Small intestine (tissue), 7 donors: ENCODE measurements at regions not wholly inside any gene's neighbourhood (a gene's known extent, or its start where the extent isn't known, plus 50 kb on each side); places are given as distances from the start of the nearest gene placed in this dataset.

Experiments
- DNase-seq, 2 donors: peaks; one replicate each; pipeline versions ENCODE4 v3.0.0 to v3.0.0-alpha.2; 2013
- FAIRE-seq: peaks from 2 replicates; lab custom pipeline; 2012; peaks lifted over from hg19 to GRCh38; lab: Jason Lieb, UNC
- H3K27ac ChIP-seq, 3 donors: one replicate each; pipeline ENCODE4 v1.5.1; 2013; ENCODE audit warnings: low read length in 2 of 3, mild to moderate bottlenecking in 2 of 3, control low read depth in 1 of 3, inconsistent platforms in 1 of 3, low read depth in 1 of 3, moderate library complexity in 1 of 3
- H3K27me3 ChIP-seq, 3 donors: one replicate each; pipeline ENCODE4 v1.6.1; 2013; ENCODE audit warnings: low read length in 3 of 3, inconsistent platforms in 1 of 3; ENCODE audit not compliant: control insufficient read depth in 3 of 3, insufficient read depth in 3 of 3
- H3K36me3 ChIP-seq, 3 donors: one replicate each; pipeline ENCODE4 v1.6.1; 2013; ENCODE audit warnings: low read length in 3 of 3, inconsistent platforms in 1 of 3, low read depth in 1 of 3, mild to moderate bottlenecking in 1 of 3, moderate library complexity in 1 of 3; ENCODE audit not compliant: control insufficient read depth in 3 of 3, insufficient read depth in 2 of 3
- H3K4me1 ChIP-seq, 3 donors: one replicate each; pipeline ENCODE4 v1.6.1; 2013; ENCODE audit warnings: low read length in 2 of 3, inconsistent platforms in 1 of 3, low read depth in 1 of 3, mild to moderate bottlenecking in 1 of 3, moderate library complexity in 1 of 3; ENCODE audit not compliant: control insufficient read depth in 3 of 3, insufficient read depth in 2 of 3
- H3K4me3 ChIP-seq, 3 donors: one replicate each; pipeline ENCODE4 v1.5.1; 2013; ENCODE audit warnings: low read length in 3 of 3, control low read depth in 1 of 3, inconsistent platforms in 1 of 3, low read depth in 1 of 3, mild to moderate bottlenecking in 1 of 3, moderate library complexity in 1 of 3
- H3K9me3 ChIP-seq, 2 donors: one replicate each; pipeline ENCODE4 v1.6.1; 2013; ENCODE audit warnings: low read depth in 1 of 2, low read length in 1 of 2; ENCODE audit not compliant: control insufficient read depth in 2 of 2, insufficient read depth in 1 of 2
- WGBS, 3 donors: extraction: QIAGEN DNeasy Blood & Tissue Kit; methylation state at CpG; one replicate each; pipeline ENCODE4 v1.1.7; 2013; 5-methylcytosine and 5-hydroxymethylcytosine counted together
- donor health status: healthy with polysubstance abuse.
- donor health status: control.
- donor health status: control.
- donor health status: Bipolar disorder and iron deficiency.
- donor health status: healthy.

DNA sequence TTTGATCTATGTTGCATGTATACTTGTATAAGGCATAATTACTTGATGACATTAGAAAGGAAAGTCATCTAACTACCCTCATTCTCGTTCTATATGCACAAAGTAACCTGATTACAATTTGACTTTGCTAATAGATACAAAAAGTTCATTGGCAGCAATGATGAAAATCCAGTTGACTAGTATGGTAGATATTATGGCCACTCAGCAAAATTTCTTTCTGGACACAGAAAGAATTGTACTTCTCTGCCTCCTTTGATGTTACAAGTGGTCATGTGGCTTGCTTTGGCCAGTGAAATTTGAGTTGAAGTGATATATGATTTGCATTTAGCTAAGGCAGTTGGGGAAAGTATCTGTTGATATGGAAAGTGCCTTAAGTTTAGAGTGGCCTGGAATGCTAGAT, 723.7 kb upstream of the ARRDC3 start:
- no peaks in the 10 kb centered on the region for H3K9me3 ChIP-seq
- H3K4me3 ChIP-seq, result no peak overlapping the region
- DNase-seq (no peak), FAIRE-seq (no peak)
- 24 to 55% (median 27%) methylated on average over 1 of the region's 1 CpG for WGBS, 3 donors
- H3K4me1 ChIP-seq, result no peaks in the 10 kb centered on the region
- no peak overlapping the region for H3K27ac ChIP-seq
- no peaks in the 10 kb centered on the region for H3K27me3 ChIP-seq
- H3K36me3 ChIP-seq, result no peaks in the 10 kb centered on the region

DNA sequence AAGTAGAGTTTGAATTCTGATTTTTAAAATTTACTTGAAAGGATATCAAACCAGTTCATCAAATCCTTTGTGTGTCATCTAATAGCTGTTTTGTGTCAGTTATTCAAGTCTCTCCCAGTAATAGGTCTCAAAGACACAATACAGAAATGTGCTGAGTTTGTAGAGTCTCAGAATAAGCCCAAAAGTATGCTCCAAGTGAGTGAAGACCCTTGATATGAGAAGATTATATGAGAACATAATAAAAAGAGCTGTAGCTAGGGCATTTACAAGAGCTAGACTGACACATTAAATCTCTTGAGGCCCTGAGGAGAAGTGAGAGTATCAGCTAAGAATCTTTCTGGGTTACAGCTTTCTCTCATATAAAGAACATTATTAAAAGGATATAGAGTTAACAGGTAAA, 721.0 kb upstream of the ARRDC3 start:
- FAIRE-seq, result no peak
- Histone ChIP-seq H3K36me3 (no peaks in the 10 kb centered on the region), H3K27ac (no peak overlapping the region), H3K4me3 (no peak overlapping the region), H3K4me1 (no peaks in the 10 kb centered on the region), H3K27me3 (no peaks in the 10 kb centered on the region), H3K9me3 (no peaks in the 10 kb centered on the region)
- no peak for DNase-seq

DNA sequence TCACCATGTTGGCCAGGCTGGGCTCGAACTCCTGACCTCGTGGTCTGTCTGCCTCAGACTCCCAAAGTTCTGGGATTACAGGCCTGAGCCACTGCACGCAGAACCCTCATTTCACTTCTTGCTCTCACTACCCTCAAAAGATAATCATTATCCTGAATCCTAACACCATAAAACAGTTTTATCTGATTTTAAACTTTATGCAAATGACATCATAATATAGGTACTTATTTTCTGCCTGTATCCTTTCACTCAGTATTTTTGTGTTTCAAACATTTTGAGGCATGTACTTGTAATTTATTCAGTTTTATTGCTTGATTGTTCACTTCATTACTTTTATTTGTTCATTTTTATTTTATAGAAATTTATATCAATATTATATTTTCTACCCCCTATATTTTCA, 719.2 kb upstream of the ARRDC3 start:
- DNase-seq (no peak), FAIRE-seq (peak; percentile 41)
- H3K27ac ChIP-seq, result no peak overlapping the region
- H3K36me3 ChIP-seq, result no peaks in the 10 kb centered on the region
- 50 to 75% (median 55%) methylated on average over 3 of the region's 3 CpGs for WGBS, 3 donors
- no peaks in the 10 kb centered on the region for H3K9me3 ChIP-seq
- H3K27me3 ChIP-seq, result no peaks in the 10 kb centered on the region
- H3K4me1 ChIP-seq, result no peaks in the 10 kb centered on the region
- H3K4me3 ChIP-seq, result no peak overlapping the region

DNA sequence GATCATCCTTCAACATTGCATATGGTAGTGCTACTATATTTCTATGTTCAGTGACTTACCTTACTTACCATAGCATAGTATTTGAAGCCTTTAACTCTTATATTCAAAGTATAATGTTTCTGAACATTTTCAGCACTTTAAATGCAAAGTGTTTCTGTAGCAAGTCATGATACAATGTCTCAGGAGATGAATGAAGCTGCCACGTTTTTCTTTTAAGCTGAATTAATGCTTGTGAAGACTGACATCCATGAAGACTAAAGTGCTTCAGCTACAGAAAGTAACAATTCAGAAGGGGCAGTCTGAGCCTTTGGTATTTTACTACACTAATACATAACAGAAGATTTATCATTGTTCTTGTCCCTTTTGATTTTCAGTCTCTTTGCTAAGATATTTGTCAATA, 709.1 kb upstream of the ARRDC3 start:
- DNase-seq (no peak), FAIRE-seq (no peak)
- 38 to 53% (median 48%) methylated on average over 1 of the region's 1 CpG for WGBS, 3 donors
- Histone ChIP-seq H3K27ac (no peak overlapping the region), H3K27me3 (no peaks in the 10 kb centered on the region), H3K9me3 (no peaks in the 10 kb centered on the region), H3K4me1 (no peaks in the 10 kb centered on the region), H3K36me3 (no peaks in the 10 kb centered on the region), H3K4me3 (no peak overlapping the region)

DNA sequence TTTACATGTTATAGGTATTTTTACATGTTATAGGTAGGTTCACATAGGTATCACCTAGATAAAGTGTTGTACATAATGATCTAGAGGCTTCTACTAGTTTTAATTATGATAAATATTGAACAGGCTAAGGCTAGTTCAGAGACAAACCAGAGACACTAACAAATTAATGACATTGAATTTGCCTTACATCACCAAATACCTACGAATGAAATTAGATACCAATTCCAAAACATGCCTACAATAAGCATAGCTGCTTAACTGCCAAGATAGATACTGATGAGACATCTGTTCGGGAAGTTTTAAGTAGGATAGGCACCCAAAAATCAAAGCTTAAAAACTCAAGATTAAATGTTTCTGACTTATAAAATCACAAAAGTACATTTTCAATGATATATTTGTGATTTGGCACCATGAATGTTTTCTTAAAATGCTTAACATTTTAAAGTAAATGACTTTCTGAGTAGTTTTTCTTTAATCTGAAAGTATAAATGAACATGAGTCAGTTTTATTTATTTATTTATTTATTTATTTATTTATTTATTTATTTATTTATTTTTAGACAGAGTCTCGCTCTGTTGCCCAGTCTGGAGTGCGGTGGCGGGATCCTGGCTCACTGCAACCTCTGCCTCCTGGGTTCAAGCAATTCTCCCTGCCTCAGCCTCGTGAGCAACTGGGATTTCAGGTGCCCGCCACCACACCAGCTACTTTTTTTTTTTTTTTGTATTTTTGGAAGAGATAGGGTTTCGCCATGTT, 703.1 kb upstream of the ARRDC3 start:
- DNase-seq (no peak), FAIRE-seq (no peak)
- Histone ChIP-seq H3K27ac (no peak overlapping the region), H3K4me3 (no peak overlapping the region), H3K36me3 (no peaks in the 10 kb centered on the region), H3K4me1 (no peaks in the 10 kb centered on the region), H3K9me3 (no peaks in the 10 kb centered on the region), H3K27me3 (no peaks in the 10 kb centered on the region)
- 77 to 85% (median 81%) methylated on average over 8 of the region's 8 CpGs for WGBS, 3 donors

DNA sequence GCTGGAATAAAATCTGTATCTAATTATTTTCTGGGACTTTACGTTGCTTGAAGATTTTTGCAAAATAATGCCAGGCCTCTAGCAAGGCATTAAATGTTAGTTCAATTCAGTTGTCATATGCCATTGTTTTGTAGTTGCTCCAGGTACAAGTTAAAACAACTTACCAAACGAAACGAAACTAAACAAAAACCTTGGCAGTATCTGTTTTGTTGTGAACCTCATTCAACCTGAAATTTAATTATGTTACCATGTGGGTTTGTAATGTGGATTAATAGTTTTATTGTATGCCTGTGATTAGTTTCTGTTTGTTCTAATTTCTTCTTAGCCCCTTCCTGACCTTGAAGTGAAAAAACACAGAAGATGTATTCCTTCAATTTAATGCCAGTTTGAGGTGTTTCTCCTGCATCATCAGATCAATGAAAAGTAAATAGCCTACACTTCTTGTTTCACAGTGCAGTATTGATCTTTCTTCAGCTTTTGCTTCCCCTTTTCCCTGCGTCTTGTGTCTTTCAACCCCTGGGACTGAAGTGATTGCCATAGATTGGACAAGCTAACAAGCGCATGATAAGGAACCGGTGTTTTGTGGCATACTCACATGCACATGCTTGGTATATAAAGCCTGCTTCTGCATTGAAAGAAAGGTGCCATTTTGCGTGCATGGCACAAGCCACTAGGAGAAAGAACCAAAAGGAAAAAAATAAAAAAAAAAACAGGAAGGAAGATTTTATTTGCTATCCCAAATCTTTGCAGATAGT, 699.0 kb upstream of the ARRDC3 start:
- no peaks in the 10 kb centered on the region for H3K36me3 ChIP-seq
- H3K27me3 ChIP-seq, result no peaks in the 10 kb centered on the region
- 42 to 66% (median 48%) methylated on average over 7 of the region's 7 CpGs for WGBS, 3 donors
- no peak for FAIRE-seq
- no peak overlapping the region for H3K27ac ChIP-seq
- DNase-seq, result no peak
- no peak overlapping the region for H3K4me3 ChIP-seq
- H3K9me3 ChIP-seq, result no peaks in the 10 kb centered on the region
- H3K4me1 ChIP-seq, result no peaks in the 10 kb centered on the region

DNA sequence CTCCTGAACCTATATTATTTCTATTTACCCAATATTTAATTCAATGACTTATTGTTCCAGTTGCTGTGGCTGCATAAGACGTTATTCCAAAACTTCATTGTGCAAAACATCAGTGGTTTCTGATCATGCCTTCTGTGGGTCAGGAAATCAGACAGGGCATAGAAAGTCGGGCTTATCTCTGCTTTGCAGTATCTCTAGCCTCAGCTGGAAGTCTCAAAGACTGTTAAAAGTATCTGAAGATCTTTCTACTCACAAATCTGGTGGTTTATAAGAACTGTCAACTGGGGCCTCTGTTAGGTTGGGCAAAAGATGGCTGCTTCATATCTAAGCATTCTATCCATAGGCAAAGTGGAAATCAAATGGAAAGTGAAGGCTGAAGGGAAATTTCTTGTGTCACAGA, 687.7 kb upstream of the ARRDC3 start:
- Histone ChIP-seq H3K9me3 (peaks cover 0 to 6% of the 10 kb centered on the region in 2 donors), H3K4me1 (no peaks in the 10 kb centered on the region), H3K27ac (no peak overlapping the region), H3K27me3 (no peaks in the 10 kb centered on the region), H3K4me3 (no peak overlapping the region), H3K36me3 (no peaks in the 10 kb centered on the region)
- DNase-seq, result no peak
- 20 to 28% (median 24%) methylated on average over 2 of the region's 2 CpGs for WGBS, 3 donors
- no peak for FAIRE-seq

DNA sequence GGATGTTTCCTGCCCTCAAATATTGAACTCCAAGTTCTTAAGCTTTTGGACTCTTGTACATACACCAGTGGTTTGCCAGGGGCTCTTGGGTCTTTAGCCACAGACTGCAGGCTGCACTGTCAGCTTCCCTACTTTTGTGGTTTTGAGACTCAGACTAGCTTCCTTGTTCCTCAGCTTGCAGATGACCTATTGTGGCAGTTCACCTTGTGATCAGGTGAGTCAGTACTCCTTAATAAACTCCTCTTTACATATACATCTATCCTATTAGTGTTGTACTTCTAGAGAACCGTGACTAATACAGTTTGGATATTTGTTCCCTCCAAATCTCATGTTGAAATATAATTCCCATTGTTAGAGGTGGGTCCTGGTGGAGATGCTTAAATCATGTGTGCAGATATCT, 681.9 kb upstream of the ARRDC3 start:
- no peaks in the 10 kb centered on the region for H3K36me3 ChIP-seq
- H3K27me3 ChIP-seq, result no peaks in the 10 kb centered on the region
- no peaks in the 10 kb centered on the region for H3K4me1 ChIP-seq
- no peak overlapping the region for H3K27ac ChIP-seq
- DNase-seq (no peak), FAIRE-seq (no peak)
- WGBS, 3 donors, result 38 to 65% (median 63%) methylated on average over 1 of the region's 1 CpG
- no peak overlapping the region for H3K4me3 ChIP-seq
- peaks cover 0 to 15% of the 10 kb centered on the region in 2 donors for H3K9me3 ChIP-seq
